Ureter (tissue), 1 donor: ENCODE measurements at regions not wholly inside any gene's neighbourhood (a gene's known extent, or its start where the extent isn't known, plus 50 kb on each side); places are given as distances from the start of the nearest gene placed in this dataset.
"Not testable (repeated sequence)": the region's sequence is repeated elsewhere in the genome, so short reads cannot be mapped to it uniquely, and the experiment has no call there.

Experiments used
- DNase-seq: peaks from one replicate; pipeline ENCODE4 v3.0.0-alpha.2; 2020; ENCODE audit warnings: low spot score
- donor health status: DM: yes; HTN: yes; CAD: no.

DNA sequence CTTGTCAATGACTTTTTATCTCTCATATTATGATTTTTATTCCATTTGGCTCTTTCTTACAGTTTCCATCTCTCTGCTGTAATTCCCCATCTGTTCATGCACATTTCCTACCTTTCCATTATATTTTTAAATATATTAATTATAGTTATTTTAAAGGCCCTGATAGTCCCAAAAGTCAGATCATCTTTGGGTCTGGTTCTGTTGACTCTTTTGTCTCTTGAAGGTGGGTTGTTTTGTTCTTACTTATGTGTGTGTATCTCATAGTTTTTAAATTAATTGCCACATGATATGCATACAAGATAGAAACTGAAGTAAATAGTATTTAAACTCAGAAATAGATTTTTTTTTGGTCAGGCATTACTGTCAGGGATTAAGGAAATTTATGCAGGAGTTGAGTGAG lies 178.0 kb upstream of the AJAP1 start:
- no peak for DNase-seq

DNA sequence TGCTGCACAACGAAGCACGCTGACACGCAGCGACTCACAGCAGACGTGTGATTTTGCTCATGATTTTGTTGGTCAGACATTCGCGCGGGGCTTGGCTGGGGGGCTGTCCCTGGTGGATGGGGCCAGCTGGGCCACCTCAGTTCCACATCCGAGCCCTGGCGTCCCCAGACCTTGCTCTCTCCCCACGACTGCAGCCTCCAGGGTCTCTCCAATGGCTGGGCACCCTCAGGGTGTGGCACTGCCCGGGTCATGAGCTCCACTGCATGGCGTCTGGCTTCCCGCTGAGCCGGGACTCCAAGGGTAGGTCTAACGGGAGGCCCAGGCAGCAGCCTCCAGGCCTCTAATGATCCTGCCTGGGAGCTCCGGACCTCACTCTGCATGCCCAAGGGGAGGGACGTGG lies 173.0 kb upstream of the AJAP1 start:
- no peak for DNase-seq

GRCh38 chr1:4482526-4482925 lies 171.9 kb upstream of the AJAP1 start:
- DNase-seq, result no peak

DNA sequence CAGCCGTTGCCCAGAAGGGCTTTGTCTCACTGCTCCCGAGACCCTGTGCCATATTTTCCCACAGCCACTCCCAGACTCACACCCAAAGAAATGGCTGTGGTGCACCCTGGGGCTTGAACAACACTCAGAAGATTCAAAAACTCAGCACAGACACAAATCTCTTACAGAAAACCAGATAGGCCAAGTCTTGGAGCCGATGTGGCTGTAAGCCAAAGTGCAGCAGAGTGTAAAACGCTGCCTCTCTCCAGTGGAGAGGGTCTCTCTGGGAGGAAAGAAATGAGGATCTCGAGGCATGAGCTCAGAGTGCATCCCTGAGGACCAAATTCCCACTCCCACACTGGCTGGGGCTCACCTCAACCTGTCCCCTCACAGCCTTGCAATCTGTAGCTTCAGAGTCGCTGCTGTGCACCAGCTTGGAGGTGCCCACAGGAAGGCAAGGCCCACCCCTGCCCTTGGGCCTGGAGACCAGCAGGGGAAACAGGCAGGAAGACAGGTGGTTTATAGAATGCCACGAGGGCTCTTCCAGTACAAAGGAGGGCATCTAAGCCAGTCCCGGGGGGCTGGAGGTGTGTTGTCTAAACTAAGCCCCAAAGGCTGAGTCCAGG lies 171.3 kb upstream of the AJAP1 start:
- no peak for DNase-seq

- no peak for DNase-seq
Measured at GRCh38 chr1:4485398-4485797, 169.0 kb upstream of the AJAP1 start.

GRCh38 chr1:4485878-4486277 lies 168.5 kb upstream of the AJAP1 start:
- no peak for DNase-seq

GRCh38 chr1:4486408-4487120 lies 167.8 kb upstream of the AJAP1 start:
- DNase-seq, result no peak

GRCh38 chr1:4488018-4488417 lies 166.4 kb upstream of the AJAP1 start:
- DNase-seq, result no peak

DNA sequence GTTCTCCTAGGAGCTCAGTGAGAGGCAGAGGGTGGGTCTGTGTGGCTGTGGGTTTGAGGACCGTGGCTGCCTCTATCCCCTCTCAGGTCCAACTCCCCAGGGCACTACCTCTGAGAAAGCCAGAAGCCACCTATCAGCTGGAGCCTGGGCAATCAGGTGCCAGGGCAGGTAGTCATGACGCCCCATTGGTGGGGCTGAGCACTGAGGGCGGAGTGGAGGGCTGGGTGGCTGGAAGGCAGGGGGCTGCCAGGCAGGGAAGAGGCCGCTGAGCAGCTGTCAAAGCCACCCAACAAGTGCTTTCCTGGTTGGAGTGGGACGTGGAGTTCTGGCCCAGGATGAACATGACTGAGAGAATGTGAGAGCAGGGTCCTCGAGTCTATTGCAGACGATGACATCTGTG lies 164.9 kb upstream of the AJAP1 start:
- no peak for DNase-seq

- DNase-seq, result not testable (repeated sequence)
Measured at GRCh38 chr1:4489992-4490391, 164.4 kb upstream of the AJAP1 start.

DNA sequence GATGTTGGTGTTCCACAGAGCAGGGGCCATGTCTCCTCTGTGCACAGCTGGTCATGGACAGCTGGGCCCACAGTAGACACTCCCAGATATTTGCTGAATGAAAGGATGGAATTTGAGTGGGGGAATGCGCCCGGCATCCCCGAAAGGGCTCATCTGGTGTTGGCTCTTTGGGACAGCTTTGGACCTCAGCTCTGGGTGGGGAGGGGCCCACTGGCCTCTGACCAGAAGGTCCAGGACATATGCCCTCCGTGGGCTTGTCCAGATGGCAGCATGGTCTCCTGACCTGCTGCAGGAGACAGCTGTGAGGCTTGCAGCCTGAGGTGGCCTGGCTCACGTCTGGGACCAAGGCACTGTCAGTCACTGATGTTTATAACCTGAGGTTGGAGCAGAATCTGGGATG lies 160.4 kb upstream of the AJAP1 start:
- DNase-seq, result no peak

- DNase-seq, result no peak
Measured at GRCh38 chr1:4494558-4494957, 159.9 kb upstream of the AJAP1 start.

- no peak for DNase-seq
Measured at GRCh38 chr1:4495809-4496208, 158.6 kb upstream of the AJAP1 start.

DNA sequence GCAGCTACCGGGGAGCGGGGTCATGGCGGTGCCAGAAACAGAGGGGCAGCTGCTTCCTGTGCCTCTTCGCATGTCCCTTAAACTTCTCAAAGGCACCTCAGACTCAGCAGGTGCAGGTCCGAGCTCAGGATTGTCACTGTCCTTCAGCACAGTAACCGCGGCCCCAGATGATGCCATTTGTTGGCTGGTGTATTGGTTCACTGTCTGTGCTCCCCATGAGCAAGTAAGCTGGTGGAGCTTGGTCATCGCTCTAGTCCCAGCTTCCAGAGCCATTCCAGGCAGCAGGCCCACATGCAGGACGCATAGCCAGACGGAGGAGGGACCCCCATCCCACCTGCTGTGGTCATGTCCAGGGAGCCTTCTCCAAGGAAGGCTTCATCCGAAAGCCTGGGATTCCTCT lies 154.0 kb upstream of the AJAP1 start:
- no peak for DNase-seq

DNA sequence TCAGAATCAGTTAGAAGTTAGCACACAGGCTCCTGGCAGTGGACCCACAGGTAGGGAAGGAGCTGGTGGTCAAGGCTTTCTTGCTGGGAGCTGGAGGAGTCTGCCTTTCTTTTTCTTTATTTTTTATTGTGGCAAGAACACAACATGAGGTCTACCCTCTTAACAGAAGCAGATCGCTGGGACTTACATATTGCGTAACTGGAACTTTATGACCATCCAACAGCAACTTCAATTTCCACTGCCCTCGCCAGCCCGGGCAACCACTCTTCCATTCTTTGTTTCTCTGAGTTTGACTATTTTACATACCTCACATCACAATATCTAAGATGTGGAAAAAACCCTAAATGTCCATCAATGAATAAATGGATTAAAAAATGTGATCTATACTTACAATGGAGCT lies 147.8 kb upstream of the AJAP1 start:
- DNase-seq, result no peak

DNA sequence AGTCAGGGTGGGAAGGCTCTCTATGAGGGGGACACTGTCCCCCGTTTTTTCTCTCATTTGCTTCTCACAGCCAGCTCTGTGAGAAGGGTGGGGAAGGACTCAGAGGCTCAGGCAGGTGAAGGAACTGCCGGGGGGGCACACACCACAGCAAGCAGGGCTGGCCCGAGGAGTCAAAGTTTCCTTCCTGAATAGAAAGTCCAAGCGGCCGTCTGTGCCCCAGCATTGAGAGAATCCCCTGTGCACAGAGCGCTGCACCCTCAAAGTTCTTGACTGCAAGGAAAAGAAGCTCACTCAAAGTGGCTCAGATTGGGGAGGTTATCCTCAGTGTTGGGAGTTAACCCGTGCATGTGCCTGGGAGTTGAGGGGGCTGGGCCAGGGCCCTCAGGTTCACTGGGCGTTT lies 145.2 kb upstream of the AJAP1 start:
- no peak for DNase-seq

GRCh38 chr1:4510276-4510691 lies 144.1 kb upstream of the AJAP1 start:
- no peak for DNase-seq

- DNase-seq, result no peak
Measured at GRCh38 chr1:4511374-4511773, 143.0 kb upstream of the AJAP1 start.

GRCh38 chr1:4512636-4513035 lies 141.8 kb upstream of the AJAP1 start:
- no peak for DNase-seq

- no peak for DNase-seq
Measured at GRCh38 chr1:4513685-4514084, 140.7 kb upstream of the AJAP1 start.

- no peak for DNase-seq
Measured at GRCh38 chr1:4515727-4516289, 138.6 kb upstream of the AJAP1 start.

DNA sequence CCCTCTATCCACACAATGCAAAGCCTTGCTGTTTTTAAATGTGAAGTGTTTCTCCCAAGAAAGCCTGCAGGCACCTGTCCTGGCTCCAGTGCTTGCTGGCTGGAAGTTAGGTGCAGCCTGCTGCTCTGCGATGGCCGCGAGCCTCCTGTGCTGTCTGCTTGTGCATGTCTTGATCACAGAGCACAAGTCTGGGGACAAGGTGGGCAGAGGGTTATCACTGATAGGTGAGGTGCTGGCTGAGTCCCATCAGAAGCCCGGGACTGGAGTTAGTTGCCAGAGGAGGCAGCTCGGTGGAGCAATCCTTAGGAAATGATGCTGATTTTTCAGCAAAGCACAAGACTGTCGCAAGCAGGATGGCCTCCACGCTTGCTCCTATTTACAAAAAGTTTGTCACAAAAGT lies 137.8 kb upstream of the AJAP1 start:
- DNase-seq, result no peak

- DNase-seq, result no peak
Measured at GRCh38 chr1:4517186-4517954, 137.0 kb upstream of the AJAP1 start.
